ENCODE measurements at regions not wholly inside any gene's neighbourhood (a gene's known extent, or its start where the extent isn't known, plus 50 kb on each side); places are given as distances from the start of the nearest gene placed in this dataset.

GRCh38 chr3:72426618-72427397, 421.4 kb downstream of the SHQ1 start:
- H3K4me3 ChIP-seq (IDR thresholded peaks at IDR 0.05; ENCODE audit: insufficient read depth, low read depth, low read length) = no peak overlapping the region

GRCh38 chr3:72423643-72424042, 424.6 kb downstream of the SHQ1 start:
- Histone ChIP-seq H3K27ac (no peak overlapping the region), H3K4me2 (no peak overlapping the region), H3K27me3 (ENCODE audit: insufficient read depth, low read depth) (no peaks in the 10 kb centered on the region), H3K36me3 (ENCODE audit: insufficient read depth) (no peaks in the 10 kb centered on the region), H2AFZ (ENCODE audit: low read depth) (no peak overlapping the region), H4K20me1 (ENCODE audit: insufficient read depth) (0 out of 2 replicates have a peak, but pooled peaks cover 12% of the 10 kb centered on the region), H3K9ac (no peak overlapping the region), H3K79me2 (ENCODE audit: insufficient read depth, low read depth) (peaks cover 54% of the 10 kb centered on the region; the same call in 1 of the 2 replicates), H3K4me3 (IDR thresholded peaks at IDR 0.05; ENCODE audit: insufficient read depth, low read depth, low read length) (no peak overlapping the region), H3K4me1 (ENCODE audit: low read depth, poor library complexity, severe bottlenecking) (peaks cover 37% of the 10 kb centered on the region)
- TF ChIP-seq CTCF (conservative IDR thresholded peaks at IDR 0.05; ENCODE audit: low read depth, low read length) = no peak

More at GRCh38 chr3:72426618-72427397, 421.4 kb downstream of the SHQ1 start:
- no peak for TF ChIP-seq CTCF (conservative IDR thresholded peaks at IDR 0.05; ENCODE audit: low read depth, low read length)
- Histone ChIP-seq H3K27ac (peak overlapping the region; percentile 22; the same call in 1 of the 2 replicates), H3K9ac (no peak overlapping the region), H3K4me2 (peak overlapping the region; percentile 34; the same call in 1 of the 2 replicates), H3K27me3 (ENCODE audit: insufficient read depth, low read depth) (no peaks in the 10 kb centered on the region), H3K36me3 (ENCODE audit: insufficient read depth) (no peaks in the 10 kb centered on the region), H2AFZ (ENCODE audit: low read depth) (no peak overlapping the region), H4K20me1 (ENCODE audit: insufficient read depth) (0 out of 2 replicates have a peak, but pooled peaks cover 12% of the 10 kb centered on the region), H3K79me2 (ENCODE audit: insufficient read depth, low read depth) (peaks cover 49% of the 10 kb centered on the region; the same call in 1 of the 2 replicates), H3K4me1 (ENCODE audit: low read depth, poor library complexity, severe bottlenecking) (peaks cover 37% of the 10 kb centered on the region)

GRCh38 chr3:72421786-72422185, 426.5 kb downstream of the SHQ1 start:
- Histone ChIP-seq H3K9ac (no peak overlapping the region), H3K27ac (no peak overlapping the region), H3K4me2 (no peak overlapping the region), H3K4me1 (ENCODE audit: low read depth, poor library complexity, severe bottlenecking) (peaks cover 33% of the 10 kb centered on the region), H2AFZ (ENCODE audit: low read depth) (no peak overlapping the region), H4K20me1 (ENCODE audit: insufficient read depth) (0 out of 2 replicates have a peak, but pooled peaks cover 12% of the 10 kb centered on the region), H3K79me2 (ENCODE audit: insufficient read depth, low read depth) (peaks cover 56% of the 10 kb centered on the region; the same call in 1 of the 2 replicates), H3K4me3 (IDR thresholded peaks at IDR 0.05; ENCODE audit: insufficient read depth, low read depth, low read length) (no peak overlapping the region), H3K27me3 (ENCODE audit: insufficient read depth, low read depth) (no peaks in the 10 kb centered on the region), H3K36me3 (ENCODE audit: insufficient read depth) (no peaks in the 10 kb centered on the region)
- no peak for TF ChIP-seq CTCF (conservative IDR thresholded peaks at IDR 0.05; ENCODE audit: low read depth, low read length)

- no peak for TF ChIP-seq CTCF (conservative IDR thresholded peaks at IDR 0.05; ENCODE audit: low read depth, low read length)
- Histone ChIP-seq H3K79me2 (ENCODE audit: insufficient read depth, low read depth) (peaks cover 55% of the 10 kb centered on the region; the same call in 1 of the 2 replicates), H3K27ac (no peak overlapping the region), H4K20me1 (ENCODE audit: insufficient read depth) (0 out of 2 replicates have a peak, but pooled peaks cover 7% of the 10 kb centered on the region), H3K4me1 (ENCODE audit: low read depth, poor library complexity, severe bottlenecking) (peaks cover 26% of the 10 kb centered on the region), H3K9ac (no peak overlapping the region), H3K4me2 (no peak overlapping the region), H2AFZ (ENCODE audit: low read depth) (no peak overlapping the region), H3K27me3 (ENCODE audit: insufficient read depth, low read depth) (no peaks in the 10 kb centered on the region), H3K4me3 (IDR thresholded peaks at IDR 0.05; ENCODE audit: insufficient read depth, low read depth, low read length) (no peak overlapping the region), H3K36me3 (ENCODE audit: insufficient read depth) (no peaks in the 10 kb centered on the region)
Measured at GRCh38 chr3:72421126-72421525, 427.1 kb downstream of the SHQ1 start.
